C4-2B (cell line): ENCODE measurements at regions not wholly inside any gene's neighbourhood (a gene's known extent, or its start where the extent isn't known, plus 50 kb on each side); places are given as distances from the start of the nearest gene placed in this dataset.

Experiments used
- H3K27ac ChIP-seq: fragments of 450-650 bp; 2 replicates; pipeline ENCODE4 v1.5.1; 2017
- CTCF ChIP-seq: fragments of 450-650 bp; conservative IDR thresholded peaks from 2 replicates; pipeline ENCODE4 v1.5.1; 2017; ENCODE audit warnings: mild to moderate bottlenecking
- ZFX ChIP-seq: fragments of 450-650 bp; IDR thresholded peaks from 2 replicates; pipeline ENCODE4 v1.6.1; 2017

- no peak for TF ChIP-seq CTCF
- no peak for TF ChIP-seq ZFX
- H3K27ac ChIP-seq = no peak overlapping the region
Observed at GRCh38 chr3:180835501-180835900, 77.0 kb upstream of the FXR1 start.

- no peak overlapping the region for H3K27ac ChIP-seq
- no peak for TF ChIP-seq ZFX
- no peak for TF ChIP-seq CTCF
Observed at GRCh38 chr3:180836766-180837165, 75.7 kb upstream of the FXR1 start.

- TF ChIP-seq ZFX (no peak), CTCF (no peak)
- no peak overlapping the region for H3K27ac ChIP-seq
Observed at GRCh38 chr3:180854887-180855286, 57.6 kb upstream of the FXR1 start.

GRCh38 chr3:180855364-180855763 lies 57.1 kb upstream of the FXR1 start:
- H3K27ac ChIP-seq = no peak overlapping the region
- TF ChIP-seq ZFX (no peak), CTCF (peak; percentile 76)

- TF ChIP-seq ZFX (no peak), CTCF (no peak)
- no peak overlapping the region for H3K27ac ChIP-seq
Observed at GRCh38 chr3:180855956-180856355, 56.5 kb upstream of the FXR1 start.

GRCh38 chr3:180860180-180860858 lies 52.2 kb upstream of the FXR1 start:
- H3K27ac ChIP-seq = no peak overlapping the region
- no peak for TF ChIP-seq CTCF
- no peak for TF ChIP-seq ZFX
